T-helper 2 cell treated with Interferon-gamma antibody and Interleukin-4, amounts not matched to agents 100 ng/mL and 5 ng/mL, for 36 hours (primary cell): ENCODE measurements at regions not wholly inside any gene's neighbourhood (a gene's known extent, or its start where the extent isn't known, plus 50 kb on each side); places are given as distances from the start of the nearest gene placed in this dataset.

Source experiments
- intact Hi-C: fragments of 100-400 bp; cut with micrococcal nuclease; formaldehyde crosslinking; loops from one replicate; pipeline ENCODE4 v1.15.1; 2023

GRCh38 chr12:92504594-92504981, 198.2 kb upstream of the PLEKHG7 start:
- intact Hi-C loops = loop anchor here (2.0 to 5.0 kb wide), 4 partner anchors 33 to 358 kb away; no protein-coding TSS in a partner anchor

- intact Hi-C loops = loop anchor here (2.0 to 5.0 kb wide), 4 partner anchors 33 to 357 kb away; no protein-coding TSS in a partner anchor
These were observed 198.7 kb upstream of the PLEKHG7 start for GRCh38 chr12:92503971-92504593.

- intact Hi-C loops = loop anchor here (5.0 kb wide), 2 partner anchors 34 to 101 kb away; no protein-coding TSS in a partner anchor
These were observed 199.5 kb upstream of the PLEKHG7 start for GRCh38 chr12:92503029-92503931.

GRCh38 chr12:92502417-92503028, 200.3 kb upstream of the PLEKHG7 start:
- intact Hi-C loops = loop anchor here (1.0 to 5.0 kb wide), 3 partner anchors 35 to 100 kb away; no protein-coding TSS in a partner anchor

GRCh38 chr12:92496790-92497189, 206.0 kb upstream of the PLEKHG7 start:
- intact Hi-C loops = no loop called here

GRCh38 chr12:92495108-92495507, 207.7 kb upstream of the PLEKHG7 start:
- intact Hi-C loops = no loop called here

GRCh38 chr12:92493816-92494215, 209.0 kb upstream of the PLEKHG7 start:
- intact Hi-C loops = no loop called here

GRCh38 chr12:92492995-92493394, 209.8 kb upstream of the PLEKHG7 start:
- intact Hi-C loops = no loop called here

GRCh38 chr12:92492291-92492690, 210.5 kb upstream of the PLEKHG7 start:
- intact Hi-C loops = no loop called here

- intact Hi-C loops = no loop called here
These were observed 213.0 kb upstream of the PLEKHG7 start for GRCh38 chr12:92489781-92490180.

GRCh38 chr12:92488735-92489134, 214.1 kb upstream of the PLEKHG7 start:
- intact Hi-C loops = no loop called here

GRCh38 chr12:92487138-92487485, 215.7 kb upstream of the PLEKHG7 start:
- intact Hi-C loops = no loop called here

GRCh38 chr12:92486443-92487137, 216.2 kb upstream of the PLEKHG7 start:
- intact Hi-C loops = no loop called here

GRCh38 chr12:92485351-92486348, 217.1 kb upstream of the PLEKHG7 start:
- intact Hi-C loops = no loop called here

- intact Hi-C loops = no loop called here
These were observed 220.2 kb upstream of the PLEKHG7 start for GRCh38 chr12:92482599-92482998.

GRCh38 chr12:92481066-92481465, 221.7 kb upstream of the PLEKHG7 start:
- intact Hi-C loops = no loop called here

GRCh38 chr12:92478692-92479091, 224.1 kb upstream of the PLEKHG7 start:
- intact Hi-C loops = no loop called here

- intact Hi-C loops = no loop called here
These were observed 225.9 kb upstream of the PLEKHG7 start for GRCh38 chr12:92476844-92477243.

- intact Hi-C loops = no loop called here
These were observed 229.2 kb upstream of the PLEKHG7 start for GRCh38 chr12:92473564-92473963.

GRCh38 chr12:92472201-92472600, 230.6 kb upstream of the PLEKHG7 start:
- intact Hi-C loops = no loop called here
